HepG2 (cell line): ENCODE measurements at regions not wholly inside any gene's neighbourhood (a gene's known extent, or its start where the extent isn't known, plus 50 kb on each side); places are given as distances from the start of the nearest gene placed in this dataset.

Source experiments
- ATAC-seq: fragments of 200-7000 bp; cut with Tn5 transposase; 3 replicates; pipeline ENCODE4 v1.9.1; 2020; ENCODE audit warnings: mild to moderate bottlenecking, moderate library complexity
- BruUV-seq: library from RNA; stranded (reverse); fragments of 400-500 nt; replicated peaks from 2 replicates; lab custom pipeline; 2021; lab: Mats Ljungman, UMichigan
- CTCF ChIA-PET: fragments of 300-600 bp; formaldehyde crosslinking; extraction: SDS; loops from one replicate; lab custom pipeline; 2021; ENCODE audit warnings: low total read pairs, inconsistent platforms, low intra/inter-chr PET ratio; lab: Yijun Ruan, JAX
- POLR2A ChIA-PET: fragments of 350-600 bp; sonication (Branson Sonifier 250); formaldehyde crosslinking; loops from one replicate; lab custom pipeline; 2020; ENCODE audit warnings: antibody characterized with exemption, inconsistent platforms; lab: Yijun Ruan, JAX
- DNase-seq: peaks from one replicate; pipeline ENCODE4 v3.0.0-alpha.2; 2015; ENCODE audit warnings: low spot score
- FAIRE-seq: peaks from 3 replicates; lab custom pipeline; 2011; peaks lifted over from hg19 to GRCh38; lab: Jason Lieb, UNC
- H2AFZ ChIP-seq: one replicate; pipeline ENCODE4 v1.6.1; 2011; ENCODE audit warnings: low read length, inconsistent platforms
- H3K27ac ChIP-seq: fragments of 300-600 bp; 3 replicates; pipeline ENCODE4 v1.8.0; 2011; ENCODE audit warnings: mixed run types, mild to moderate bottlenecking, mixed read lengths, low read length, inconsistent platforms; ENCODE audit not compliant: insufficient read depth; ENCODE audit errors: extremely low read length
- H3K27me3 ChIP-seq, 2 experiments: fragments of 200-600 bp in 1 of 2; 2 replicates in 1 of 2; 3 replicates in 1 of 2; pipeline versions ENCODE4 v1.6.0 to v1.8.0; 2011; ENCODE audit warnings: low read length in 2 of 2, mild to moderate bottlenecking in 2 of 2, moderate library complexity in 2 of 2, inconsistent platforms in 1 of 2; ENCODE audit not compliant: insufficient read depth in 2 of 2, control insufficient read depth in 1 of 2
- H3K36me3 ChIP-seq, 2 experiments: fragments of 200-600 bp in 1 of 2; replicated peaks in 1 of 2; 2 replicates in 1 of 2; 3 replicates in 1 of 2; pipeline versions ENCODE4 v1.5.1 to v1.8.0; 2011; ENCODE audit warnings: low read length in 2 of 2, inconsistent platforms in 1 of 2; ENCODE audit not compliant: insufficient read depth in 2 of 2, control insufficient read depth in 1 of 2
- H3K4me1 ChIP-seq: 2 replicates; pipeline ENCODE4 v1.5.1; 2012; ENCODE audit warnings: low read length, inconsistent platforms; ENCODE audit not compliant: insufficient read depth
- H3K4me2 ChIP-seq: 2 replicates; pipeline ENCODE4 v1.6.0; 2011; ENCODE audit warnings: low read depth, low read length, inconsistent platforms
- H3K4me3 ChIP-seq, 3 experiments: fragments of 200-600 bp in 1 of 3; sonication (generic), shearing (Covaris generic) in 1 of 3; replicated peaks in 1 of 3; 2 replicates each; pipeline ENCODE4 v1.5.1; 2011 to 2016; ENCODE audit warnings: low read length in 3 of 3, inconsistent platforms in 2 of 3, low read depth in 2 of 3, mild to moderate bottlenecking in 2 of 3, control low read depth in 1 of 3, mixed read lengths in 1 of 3; ENCODE audit not compliant: insufficient read depth in 1 of 3
- H3K79me2 ChIP-seq: one replicate; pipeline ENCODE4 v1.6.1; 2011; ENCODE audit warnings: low read length, inconsistent platforms; ENCODE audit not compliant: insufficient read depth
- H3K9ac ChIP-seq: 2 replicates; pipeline ENCODE4 v1.6.0; 2011; ENCODE audit warnings: mild to moderate bottlenecking, low read depth, low read length, inconsistent platforms; ENCODE audit not compliant: insufficient read depth
- H3K9me3 ChIP-seq: 2 replicates; pipeline ENCODE4 v1.5.1; 2012; ENCODE audit warnings: mild to moderate bottlenecking, low read length
- H4K20me1 ChIP-seq: 2 replicates; pipeline ENCODE4 v1.6.0; 2011; ENCODE audit warnings: inconsistent platforms, mild to moderate bottlenecking, low read length, moderate library complexity; ENCODE audit not compliant: insufficient read depth
- FUBP1 ChIP-seq: sonication (generic); formaldehyde crosslinking; IDR thresholded peaks from 2 replicates; pipeline ENCODE4 v1.5.1; 2020; ENCODE audit warnings: missing genetic modification reagents, mild to moderate bottlenecking, borderline replicate concordance
- HNRNPK ChIP-seq: fragments of 200-400 bp; formaldehyde crosslinking; IDR thresholded peaks from 2 replicates; pipeline ENCODE4 v1.6.1; 2018; ENCODE audit warnings: low read length, low read depth, moderate library complexity, mild to moderate bottlenecking; ENCODE audit not compliant: poor library complexity, severe bottlenecking
- MAFF ChIP-seq: IDR thresholded peaks from 2 replicates; pipeline ENCODE4 v1.6.1; 2011; ENCODE audit warnings: low read depth, low read length, improper control_type of control experiment
- MAFK ChIP-seq, 2 experiments: IDR thresholded peaks in 1 of 2; conservative IDR thresholded peaks in 1 of 2; 2 replicates each; pipeline ENCODE4 v1.6.1; 2011; ENCODE audit warnings: improper control_type of control experiment in 2 of 2, low read length in 2 of 2
- NR2F2 ChIP-seq: IDR thresholded peaks from 2 replicates; pipeline ENCODE4 v1.6.1; 2012; ENCODE audit warnings: low read depth, inconsistent platforms, borderline replicate concordance
- SNAI1 ChIP-seq: sonication (generic); formaldehyde crosslinking; IDR thresholded peaks from 2 replicates; pipeline ENCODE4 v1.5.0; 2020; ENCODE audit warnings: mild to moderate bottlenecking, missing genetic modification reagents, borderline replicate concordance
- TERF1 ChIP-seq: sonication (generic); formaldehyde crosslinking; IDR thresholded peaks from 2 replicates; pipeline ENCODE4 v1.8.0; 2022; ENCODE audit warnings: mild to moderate bottlenecking, missing genetic modification reagents, moderate library complexity
- ZIK1 ChIP-seq: sonication (generic); formaldehyde crosslinking; IDR thresholded peaks from 2 replicates; pipeline ENCODE4 v1.5.0; 2020; ENCODE audit warnings: mild to moderate bottlenecking, low read depth, missing genetic modification reagents, borderline replicate concordance
- ZNF292 ChIP-seq: sonication (generic); formaldehyde crosslinking; IDR thresholded peaks from 2 replicates; pipeline ENCODE4 v1.8.1; 2022; ENCODE audit warnings: mild to moderate bottlenecking, low read depth, missing genetic modification reagents, borderline replicate concordance
- ZNF501 ChIP-seq: sonication (generic); formaldehyde crosslinking; IDR thresholded peaks from 2 replicates; pipeline ENCODE4 v1.5.1; 2020; ENCODE audit warnings: mild to moderate bottlenecking, moderate library complexity, missing genetic modification reagents
- WGBS: methylation state at CpG from one replicate; pipeline ENCODE4 v1.1.6; 2017; ENCODE audit warnings: low lambda C conversion rate; 5-methylcytosine and 5-hydroxymethylcytosine counted together
- in situ Hi-C: cut with HindIII; loops from 2 replicates; pipeline ENCODE4 v1.10.0; 2017; ENCODE audit warnings: low pct_unique_long_range_greater_than_20kb; ENCODE audit not compliant: extremely low pct_ligation_motif_present
- intact Hi-C: fragments of 100-400 bp; cut with micrococcal nuclease; formaldehyde crosslinking; loops from one replicate; pipeline ENCODE4 v1.10.0; 2022; ENCODE audit not compliant: unreplicated experiment

GRCh38 chr4:131366714-131367113 lies 1782.4 kb upstream of the PCDH10 start:
- Histone ChIP-seq H3K27me3 (no peaks in the 10 kb centered on the region), H3K4me2 (no peak overlapping the region), H3K27ac (no peak overlapping the region), H4K20me1 (no peaks in the 10 kb centered on the region), H3K9me3 (no peaks in the 10 kb centered on the region), H2AFZ (no peak overlapping the region), H3K4me1 (no peaks in the 10 kb centered on the region), H3K4me3 (no peak overlapping the region), H3K79me2 (no peaks in the 10 kb centered on the region), H3K36me3 (no peaks in the 10 kb centered on the region), H3K9ac (no peak overlapping the region)
- ChIA-PET POLR2A (no interaction called here), CTCF (no interaction called here)
- intact Hi-C loops, result no loop called here
- FAIRE-seq (no peak), ATAC-seq (no peak), DNase-seq (no peak)
- BruUV-seq, result no TSS peak
- TF ChIP-seq SNAI1 (CRISPR knock-in tag) (no peak), MAFF (peak; percentile 47; the same call in 1 of the 2 replicates), MAFK (conservative IDR thresholded peaks at IDR 0.05 in 1 of 2, IDR thresholded peaks at IDR 0.05 in 1 of 2; ENCODE audit: low read length in 2 of 2) (peak; percentile 57 to 63; a peak in 3 of 4 replicates), ZIK1 (CRISPR knock-in tag) (no peak), NR2F2 (no peak), FUBP1 (no peak), ZNF292 (no peak), ZNF501 (CRISPR knock-in tag) (no peak), TERF1 (CRISPR knock-in tag) (no peak), HNRNPK (no peak)
- WGBS, result 0% methylated on average over 3 of the region's 3 CpGs
- in situ Hi-C loops, result no loop called here
